CD14-positive monocyte (primary cell): ENCODE measurements at regions not wholly inside any gene's neighbourhood (a gene's known extent, or its start where the extent isn't known, plus 50 kb on each side); places are given as distances from the start of the nearest gene placed in this dataset.
A peak's percentile ranks its signal among the peaks of the same experiment; 100 is the strongest.

ENCODE experiments used
- DNase-seq, 3 donors: peaks; one replicate each; pipeline ENCODE4 v3.0.0-alpha.2; 2011 to 2022
- H2AFZ ChIP-seq: 2 replicates; pipeline ENCODE4 v1.6.0; 2012; ENCODE audit warnings: mild to moderate bottlenecking, low read depth, low read length, inconsistent platforms; ENCODE audit not compliant: insufficient read depth, poor library complexity, severe bottlenecking
- H3K27ac ChIP-seq, 2 donors: 1 replicate in 1 of 2; 2 replicates in 1 of 2; pipeline ENCODE4 v1.5.1; 2012 to 2013; ENCODE audit warnings: low read length in 2 of 2, control low read depth in 1 of 2, inconsistent platforms in 1 of 2, low read depth in 1 of 2, mild to moderate bottlenecking in 1 of 2
- H3K27me3 ChIP-seq, 2 donors: one replicate each; pipeline versions ENCODE4 v1.6.0 to v1.6.1; 2011 to 2013; ENCODE audit warnings: low read length in 2 of 2; ENCODE audit not compliant: control insufficient read depth in 2 of 2, insufficient read depth in 2 of 2
- H3K36me3 ChIP-seq, 2 donors: replicated peaks in 1 of 2; 1 replicate in 1 of 2; 2 replicates in 1 of 2; pipeline versions ENCODE4 v1.5.1 to v1.6.1; 2012 to 2013; ENCODE audit warnings: low read length in 2 of 2, control low read depth in 1 of 2, inconsistent platforms in 1 of 2, mild to moderate bottlenecking in 1 of 2; ENCODE audit not compliant: insufficient read depth in 2 of 2, control insufficient read depth in 1 of 2
- H3K4me1 ChIP-seq, 2 donors: 1 replicate in 1 of 2; 2 replicates in 1 of 2; pipeline versions ENCODE4 v1.5.1 to v1.6.1; 2012 to 2013; ENCODE audit warnings: low read length in 2 of 2, control low read depth in 1 of 2, inconsistent platforms in 1 of 2, mild to moderate bottlenecking in 1 of 2, moderate library complexity in 1 of 2; ENCODE audit not compliant: insufficient read depth in 2 of 2, control insufficient read depth in 1 of 2
- H3K4me2 ChIP-seq: replicated peaks from 2 replicates; pipeline ENCODE3; 2012; ENCODE audit warnings: low read length, moderate library complexity, mild to moderate bottlenecking; ENCODE audit not compliant: poor library complexity, severe bottlenecking; ENCODE audit errors: extremely low read depth
- H3K4me3 ChIP-seq, 3 experiments: fragments of 200-600 bp in 1 of 3; sonication (generic) in 1 of 3; replicated peaks in 1 of 3; 1 replicate in 2 of 3; 2 replicates in 1 of 3; pipeline ENCODE4 v1.5.1; 2011 to 2013; ENCODE audit warnings: low read length in 3 of 3, mild to moderate bottlenecking in 3 of 3, control low read depth in 2 of 3, low read depth in 2 of 3, inconsistent platforms in 1 of 3, moderate library complexity in 1 of 3
- H3K79me2 ChIP-seq: 2 replicates; pipeline ENCODE4 v1.6.0; 2012; ENCODE audit warnings: mild to moderate bottlenecking, control low read depth, inconsistent platforms, low read length, moderate library complexity; ENCODE audit not compliant: insufficient read depth
- H3K9ac ChIP-seq: 2 replicates; pipeline ENCODE4 v1.6.0; 2017; ENCODE audit warnings: low read length, mild to moderate bottlenecking; ENCODE audit not compliant: insufficient read depth, poor library complexity, severe bottlenecking
- H3K9me3 ChIP-seq, 2 donors: replicated peaks in 1 of 2; 1 replicate in 1 of 2; 2 replicates in 1 of 2; pipeline versions ENCODE4 v1.5.1 to v1.6.1; 2012 to 2013; ENCODE audit warnings: low read length in 2 of 2, control low read depth in 1 of 2; ENCODE audit not compliant: control insufficient read depth in 1 of 2, insufficient read depth in 1 of 2
- H4K20me1 ChIP-seq: 2 replicates; pipeline ENCODE4 v1.6.0; 2012; ENCODE audit warnings: mild to moderate bottlenecking, low read length, control low read depth, moderate library complexity; ENCODE audit not compliant: insufficient read depth
- H3K27ac Mint-ChIP-seq, 7 donors: one replicate each; pipeline ENCODE4 v1.8.0; 2020; ENCODE audit warnings: mild to moderate bottlenecking in 7 of 7, mixed read lengths in 7 of 7, moderate library complexity in 6 of 7, inconsistent platforms in 2 of 7
- H3K27me3 Mint-ChIP-seq, 3 donors: one replicate each; pipeline ENCODE4 v1.8.0; 2021 to 2022; ENCODE audit warnings: low read depth in 3 of 3, mild to moderate bottlenecking in 3 of 3, mixed read lengths in 3 of 3, moderate library complexity in 3 of 3, inconsistent platforms in 1 of 3
- H3K36me3 Mint-ChIP-seq, 2 donors: one replicate each; pipeline ENCODE4 v1.8.0; 2020; ENCODE audit warnings: mixed read lengths in 2 of 2, inconsistent platforms in 1 of 2, mild to moderate bottlenecking in 1 of 2
- H3K4me1 Mint-ChIP-seq: one replicate; pipeline ENCODE4 v1.8.0; 2020; ENCODE audit warnings: mild to moderate bottlenecking, mixed read lengths
- H3K4me3 Mint-ChIP-seq, 2 donors: one replicate each; pipeline ENCODE4 v1.8.0; 2020; ENCODE audit warnings: mild to moderate bottlenecking in 2 of 2, mixed read lengths in 2 of 2, moderate library complexity in 1 of 2
- H3K9me3 Mint-ChIP-seq, 7 donors: one replicate each; pipeline ENCODE4 v1.8.0; 2020 to 2022; ENCODE audit warnings: mixed read lengths in 7 of 7, mild to moderate bottlenecking in 6 of 7, moderate library complexity in 6 of 7, inconsistent platforms in 2 of 7
- WGBS: methylation state at CpG from one replicate; pipeline ENCODE4 v1.1.5; 2013; ENCODE audit warnings: missing lambda C conversion rate; ENCODE audit not compliant: insufficient coverage; 5-methylcytosine and 5-hydroxymethylcytosine counted together
- intact Hi-C, 2 donors: fragments of 100-400 bp; cut with micrococcal nuclease; formaldehyde crosslinking; loops; one replicate each; pipeline versions ENCODE4 v1.15.0 to v1.15.1; 2023
- TF ChIP-seq, protein P1 (sequence below): fragments of 200-600 bp; IDR thresholded peaks from one replicate; pipeline ENCODE4 v1.8.0; 2022; ENCODE audit warnings: antibody characterized with exemption, mild to moderate bottlenecking

DNA sequence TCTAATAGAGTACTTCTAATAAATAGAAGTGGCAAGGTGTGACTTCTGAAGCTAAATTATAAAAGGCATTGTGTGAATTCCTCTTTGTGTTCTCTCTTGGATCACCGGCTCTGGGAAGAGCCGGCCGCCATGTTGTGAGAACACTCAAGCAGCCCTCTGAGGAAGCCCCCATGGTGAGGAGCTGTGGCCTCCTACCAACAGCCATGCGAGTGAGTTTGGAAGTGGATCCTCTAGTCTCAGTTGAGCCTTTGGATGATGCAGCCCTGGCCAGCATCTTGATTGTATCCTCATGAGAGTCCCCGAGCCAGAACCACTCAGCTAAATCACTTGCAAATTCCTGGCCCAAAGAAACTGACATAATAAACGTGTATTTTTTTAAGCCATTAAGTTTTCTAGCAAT, 94.5 kb upstream of the CARD11 start:
- Mint-ChIP-seq H3K27me3 (peaks cover 10 to 14% (median 14%) of the 10 kb centered on the region in 3 donors), H3K27ac (no peak overlapping the region), H3K4me1 (peaks cover 7% of the 10 kb centered on the region), H3K4me3 (no peak overlapping the region), H3K9me3 (peaks cover 0 to 9% (median 0%) of the 10 kb centered on the region in 7 donors), H3K36me3 (no peaks in the 10 kb centered on the region)
- no peaks in the 10 kb centered on the region for H4K20me1 ChIP-seq
- no peak for DNase-seq
- no peaks in the 10 kb centered on the region for H3K4me1 ChIP-seq
- no peaks in the 10 kb centered on the region for H3K27me3 ChIP-seq
- no peak overlapping the region for H2AFZ ChIP-seq
- H3K9me3 ChIP-seq = no peaks in the 10 kb centered on the region
- TF ChIP-seq, protein P1, sequence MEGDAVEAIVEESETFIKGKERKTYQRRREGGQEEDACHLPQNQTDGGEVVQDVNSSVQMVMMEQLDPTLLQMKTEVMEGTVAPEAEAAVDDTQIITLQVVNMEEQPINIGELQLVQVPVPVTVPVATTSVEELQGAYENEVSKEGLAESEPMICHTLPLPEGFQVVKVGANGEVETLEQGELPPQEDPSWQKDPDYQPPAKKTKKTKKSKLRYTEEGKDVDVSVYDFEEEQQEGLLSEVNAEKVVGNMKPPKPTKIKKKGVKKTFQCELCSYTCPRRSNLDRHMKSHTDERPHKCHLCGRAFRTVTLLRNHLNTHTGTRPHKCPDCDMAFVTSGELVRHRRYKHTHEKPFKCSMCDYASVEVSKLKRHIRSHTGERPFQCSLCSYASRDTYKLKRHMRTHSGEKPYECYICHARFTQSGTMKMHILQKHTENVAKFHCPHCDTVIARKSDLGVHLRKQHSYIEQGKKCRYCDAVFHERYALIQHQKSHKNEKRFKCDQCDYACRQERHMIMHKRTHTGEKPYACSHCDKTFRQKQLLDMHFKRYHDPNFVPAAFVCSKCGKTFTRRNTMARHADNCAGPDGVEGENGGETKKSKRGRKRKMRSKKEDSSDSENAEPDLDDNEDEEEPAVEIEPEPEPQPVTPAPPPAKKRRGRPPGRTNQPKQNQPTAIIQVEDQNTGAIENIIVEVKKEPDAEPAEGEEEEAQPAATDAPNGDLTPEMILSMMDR = no peak
- no peaks in the 10 kb centered on the region for H3K36me3 ChIP-seq
- H3K4me2 ChIP-seq = no peak overlapping the region
- intact Hi-C loops = no loop called here
- no peak overlapping the region for H3K27ac ChIP-seq
- no peak overlapping the region for H3K9ac ChIP-seq
- H3K79me2 ChIP-seq = no peaks in the 10 kb centered on the region
- no peak overlapping the region for H3K4me3 ChIP-seq
- WGBS = no CpG with 5 or more reads among the region's 6 CpGs

GRCh38 chr7:3138997-3139396, 95.3 kb upstream of the CARD11 start:
- no peak overlapping the region for H3K27ac Mint-ChIP-seq

More at GRCh38 chr7:3138997-3139396, 95.3 kb upstream of the CARD11 start:
- Histone ChIP-seq H3K9ac (no peak overlapping the region), H4K20me1 (no peaks in the 10 kb centered on the region), H3K27me3 (no peaks in the 10 kb centered on the region), H3K4me2 (no peak overlapping the region), H3K9me3 (no peaks in the 10 kb centered on the region), H3K4me3 (no peak overlapping the region), H3K27ac (no peak overlapping the region), H3K79me2 (no peaks in the 10 kb centered on the region), H3K4me1 (no peaks in the 10 kb centered on the region), H3K36me3 (no peaks in the 10 kb centered on the region), H2AFZ (no peak overlapping the region)
- peak; percentile 25 to 54 (median 37) for DNase-seq
- intact Hi-C loops = no loop called here
- Mint-ChIP-seq H3K9me3 (peaks cover 0 to 9% (median 0%) of the 10 kb centered on the region in 7 donors), H3K4me1 (peaks cover 7% of the 10 kb centered on the region), H3K4me3 (no peak overlapping the region), H3K36me3 (no peaks in the 10 kb centered on the region), H3K27me3 (peaks cover 10 to 13% (median 10%) of the 10 kb centered on the region in 3 donors)
- TF ChIP-seq, protein P1 = no peak
- 0% methylated on average over 3 of the region's 6 CpGs for WGBS
